ELF-1 (cell line): ENCODE measurements at regions not wholly inside any gene's neighbourhood (a gene's known extent, or its start where the extent isn't known, plus 50 kb on each side); places are given as distances from the start of the nearest gene placed in this dataset.
"Not testable (repeated sequence)": the region's sequence is repeated elsewhere in the genome, so short reads cannot be mapped to it uniquely, and the experiment has no call there.

Source experiments
- DNase-seq: peaks from one replicate; pipeline ENCODE4 v3.0.0-alpha.2; 2016; ENCODE audit warnings: low read depth, low spot score

DNA sequence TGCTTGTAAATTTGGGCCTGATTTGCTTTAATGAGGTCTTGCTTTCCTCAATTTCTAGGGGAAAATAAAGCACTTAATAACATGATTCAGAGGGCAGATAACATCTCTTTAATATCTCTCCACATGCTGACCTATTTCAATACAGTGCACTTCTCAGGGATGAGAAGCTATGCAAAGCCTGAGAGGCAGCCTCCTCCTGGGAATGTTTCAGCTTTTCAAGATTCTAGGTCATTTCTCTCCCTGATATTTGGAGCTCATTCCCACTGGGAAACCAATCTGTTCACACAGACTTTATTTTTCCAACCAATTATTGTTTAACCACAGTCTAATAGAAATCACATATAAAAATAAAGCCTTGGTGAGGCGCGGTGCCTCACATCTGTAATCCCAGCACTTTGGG is 67.0 kb upstream of the LSAMP start:
- no peak for DNase-seq

DNA sequence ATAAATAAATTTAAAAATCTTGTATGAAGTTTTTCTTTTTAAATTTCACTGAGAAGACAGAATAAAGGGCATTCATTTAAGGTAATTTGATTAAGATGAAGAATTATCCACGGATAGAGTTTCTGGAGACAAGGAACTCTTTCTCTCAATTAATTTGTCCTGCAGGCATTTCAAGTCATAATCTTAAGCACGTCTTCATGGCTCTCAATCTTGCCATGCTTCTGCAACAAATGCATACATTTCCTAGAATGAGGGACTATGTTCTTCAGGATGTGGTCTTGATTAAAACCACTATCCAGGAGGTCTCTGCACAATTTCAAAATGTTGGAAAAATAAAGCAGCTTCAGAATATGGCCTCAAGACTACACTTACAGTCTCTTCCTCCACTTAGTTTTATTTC is 67.6 kb upstream of the LSAMP start:
- DNase-seq: no peak

DNA sequence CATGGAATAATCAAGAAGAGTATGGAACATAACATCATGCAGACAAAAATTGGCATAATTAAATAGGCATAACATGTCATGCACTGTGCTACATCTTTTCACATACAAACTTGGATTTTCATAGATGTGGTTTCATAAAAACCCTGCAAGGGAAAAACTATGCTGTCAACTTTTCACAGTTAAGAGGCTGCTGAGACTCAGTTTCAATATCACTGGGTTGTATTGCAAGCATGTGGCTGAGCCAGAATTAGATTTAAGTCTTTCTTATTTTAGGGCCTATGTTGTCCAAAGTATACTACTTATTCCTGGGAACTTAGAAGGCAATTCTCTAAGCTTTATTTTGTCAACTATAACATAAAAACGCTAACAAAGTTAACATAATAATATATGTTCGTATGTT is 70.7 kb upstream of the LSAMP start:
- no peak for DNase-seq

DNA sequence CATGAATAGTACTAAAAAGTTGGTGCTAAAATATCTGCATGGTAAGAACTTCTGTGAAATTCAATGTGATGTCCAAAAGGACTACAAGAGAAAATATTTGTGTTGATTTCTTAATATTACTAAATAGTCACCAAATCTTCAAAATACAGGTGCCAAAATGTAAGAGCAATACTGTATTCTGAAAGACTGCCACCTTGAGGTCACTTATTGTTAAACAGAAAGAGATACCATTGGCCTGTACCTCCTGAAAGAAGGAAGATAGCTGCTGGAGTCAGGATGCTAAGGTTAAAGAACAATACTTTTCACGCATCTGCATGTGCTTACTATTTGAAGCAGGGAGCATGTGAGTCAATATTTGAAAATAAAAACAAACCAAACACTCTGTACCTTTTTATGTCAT is 72.0 kb upstream of the LSAMP start:
- no peak for DNase-seq

- DNase-seq: not testable (repeated sequence)
These were observed 73.8 kb upstream of the LSAMP start for GRCh38 chr3:116519101-116519500.

GRCh38 chr3:116519823-116520222 is 74.5 kb upstream of the LSAMP start:
- not testable (repeated sequence) for DNase-seq

- DNase-seq: no peak
These were observed 79.3 kb upstream of the LSAMP start for GRCh38 chr3:116524453-116525210.

DNA sequence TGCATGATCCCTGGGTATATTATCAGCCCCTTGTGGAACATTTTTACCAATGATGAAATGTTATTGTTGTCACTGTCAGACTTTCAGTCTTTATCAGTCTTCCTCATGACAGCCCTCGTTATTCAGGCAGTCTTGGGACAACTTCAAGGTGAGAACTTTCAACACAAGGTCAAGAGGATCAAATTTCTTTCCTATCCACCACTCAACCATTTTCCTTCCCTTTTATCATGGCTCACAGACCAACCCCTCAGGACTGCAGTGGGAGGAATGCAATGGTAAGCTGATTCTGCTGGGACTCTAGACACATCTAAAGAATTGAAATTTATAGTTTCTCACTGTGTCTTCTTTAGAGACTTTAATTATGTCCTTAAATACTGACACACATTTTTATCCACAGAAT is 107.0 kb upstream of the LSAMP start:
- DNase-seq: no peak

- DNase-seq: no peak
These were observed 108.1 kb upstream of the LSAMP start for GRCh38 chr3:116553355-116553754.

GRCh38 chr3:116561529-116561928 is 116.2 kb upstream of the LSAMP start:
- no peak for DNase-seq

- DNase-seq: no peak
These were observed 118.1 kb upstream of the LSAMP start for GRCh38 chr3:116563351-116563750.

- no peak for DNase-seq
These were observed 121.2 kb upstream of the LSAMP start for GRCh38 chr3:116566478-116566960.

DNA sequence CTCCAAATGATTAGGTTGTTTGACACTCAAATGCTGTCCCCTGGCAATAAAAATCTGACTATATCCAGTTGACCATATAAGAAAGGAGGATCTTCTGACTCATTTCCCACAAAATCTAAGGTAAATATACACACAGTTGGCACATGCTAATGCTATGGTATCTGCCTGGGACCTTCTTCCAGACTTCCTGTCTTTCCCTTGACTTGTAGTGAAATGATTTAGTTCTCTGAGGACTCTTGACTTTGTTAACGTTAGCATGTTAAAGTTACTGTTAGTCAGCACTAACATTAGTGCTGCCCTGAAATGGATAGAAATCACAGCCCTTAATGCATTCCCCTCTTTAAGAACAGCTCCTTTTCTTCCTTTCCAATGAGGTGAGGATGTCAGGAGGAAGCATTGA is 124.3 kb upstream of the LSAMP start:
- no peak for DNase-seq

- no peak for DNase-seq
These were observed 129.7 kb upstream of the TUSC7 start for GRCh38 chr3:116579840-116580239.

DNA sequence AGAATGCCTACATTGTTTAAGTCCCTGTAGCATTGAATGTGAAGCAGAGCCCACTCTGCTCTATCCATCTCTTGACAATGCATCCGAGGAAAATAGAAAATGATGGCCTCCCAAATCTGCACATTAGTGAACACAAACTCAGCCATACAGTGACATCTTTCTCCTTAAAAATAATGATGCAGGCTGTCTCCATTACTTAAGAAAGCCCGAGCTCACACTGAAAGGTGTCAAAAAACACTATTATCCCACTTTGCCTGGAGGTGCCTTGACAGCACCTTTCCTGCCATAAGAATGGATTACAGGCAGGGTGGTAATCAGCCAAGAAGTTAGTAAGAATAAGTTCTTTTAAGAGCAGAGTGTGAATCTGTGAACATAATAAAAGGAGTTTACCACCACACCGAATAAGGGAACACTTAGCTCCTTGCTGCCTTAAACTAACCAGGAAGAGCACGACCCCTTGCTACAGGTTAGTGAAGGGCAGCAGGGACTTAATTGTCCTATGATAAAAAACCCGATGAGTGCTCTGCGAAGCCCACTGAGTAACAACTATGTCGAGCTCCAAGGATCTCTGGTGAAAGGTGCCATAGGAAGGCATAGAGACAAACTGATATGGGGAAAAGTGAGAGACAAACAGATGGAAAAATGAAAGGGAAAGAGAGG is 123.2 kb upstream of the TUSC7 start:
- no peak for DNase-seq

GRCh38 chr3:116591236-116591635 is 118.3 kb upstream of the TUSC7 start:
- no peak for DNase-seq

- no peak for DNase-seq
These were observed 108.4 kb upstream of the TUSC7 start for GRCh38 chr3:116601206-116601605.

DNA sequence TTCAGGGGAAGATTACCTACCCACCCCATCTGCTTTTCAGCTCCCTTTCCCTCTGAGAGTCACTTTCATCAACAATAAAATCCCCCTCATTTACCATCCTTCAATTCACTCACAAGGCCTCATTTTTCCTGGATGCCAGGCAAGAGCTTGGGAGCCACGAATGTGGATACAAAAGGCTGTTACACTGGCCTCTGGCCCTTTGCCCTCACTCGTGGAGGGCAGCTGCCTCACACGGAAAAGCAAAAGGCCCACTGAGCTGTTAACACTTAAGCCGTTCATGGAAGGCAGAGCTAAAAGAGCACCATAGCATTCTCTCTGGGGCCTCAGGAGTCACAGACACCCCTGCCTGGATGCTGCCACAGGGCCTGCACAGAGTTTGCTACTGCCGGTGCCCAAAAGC is 102.4 kb upstream of the TUSC7 start:
- DNase-seq: no peak

DNA sequence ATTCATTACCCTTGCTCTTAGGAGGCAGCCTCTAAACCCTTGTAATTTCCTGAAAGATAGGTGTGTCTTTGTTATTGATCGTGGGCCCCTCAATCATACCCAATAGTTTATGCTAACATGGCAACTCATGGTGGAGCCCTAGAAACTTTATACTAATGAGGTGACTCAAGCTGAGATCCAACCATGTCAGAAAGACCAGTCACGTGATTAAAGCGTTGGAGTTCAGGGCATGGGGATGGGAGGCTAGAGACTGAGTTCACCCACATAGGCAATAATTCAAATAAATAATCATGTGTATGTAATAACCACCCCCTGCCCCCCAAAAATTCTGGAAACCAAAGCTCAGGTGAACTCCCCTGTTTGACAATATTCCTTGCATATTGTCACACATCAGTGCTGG is 99.5 kb upstream of the TUSC7 start:
- DNase-seq: no peak

DNA sequence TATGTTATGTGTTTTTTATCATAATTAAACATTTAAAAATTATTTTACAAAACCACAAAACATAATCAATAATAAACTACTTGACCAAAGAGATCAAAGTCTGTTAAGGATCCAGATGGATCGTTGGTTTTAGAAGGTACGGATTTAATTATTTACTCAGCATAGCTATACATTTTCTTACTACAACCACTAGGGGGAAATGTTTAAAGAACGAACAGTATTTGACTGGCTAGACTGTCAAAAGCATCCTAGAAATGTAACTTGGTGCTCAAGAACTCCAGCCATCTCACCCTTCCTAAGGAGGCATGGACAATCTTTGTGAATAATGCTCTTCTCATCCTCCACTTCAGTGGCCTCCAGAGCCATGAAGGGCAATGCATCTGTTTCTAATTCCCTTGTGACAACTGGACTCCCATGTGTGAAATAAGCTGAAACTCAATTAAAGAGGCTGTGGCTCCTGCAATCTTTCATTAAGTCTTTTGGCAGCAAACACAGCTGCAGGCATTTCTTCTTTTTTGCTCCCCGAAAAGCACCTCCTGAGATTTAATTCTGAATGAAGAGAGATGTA is 94.7 kb upstream of the TUSC7 start:
- peak; percentile 3 for DNase-seq

- DNase-seq: no peak
These were observed 91.4 kb upstream of the TUSC7 start for GRCh38 chr3:116618138-116618537.

DNA sequence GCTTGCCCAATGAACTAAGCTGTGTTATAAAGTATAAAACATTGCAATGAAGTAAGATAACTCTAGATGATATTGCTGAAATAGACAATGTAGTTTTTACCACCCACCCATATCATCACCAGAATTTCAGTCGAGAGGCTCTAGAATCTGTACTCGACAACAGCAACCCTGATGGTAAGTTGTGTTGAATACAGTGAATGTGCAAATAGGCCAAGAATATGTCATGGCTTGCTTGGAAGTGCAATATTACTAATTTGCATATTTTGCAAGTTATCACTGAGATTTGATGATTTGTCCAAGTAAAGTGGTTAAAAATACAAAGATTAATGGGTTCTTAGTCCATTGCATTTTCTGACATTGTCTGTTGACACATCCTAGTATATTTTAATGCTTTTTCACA is 90.6 kb upstream of the TUSC7 start:
- no peak for DNase-seq

DNA sequence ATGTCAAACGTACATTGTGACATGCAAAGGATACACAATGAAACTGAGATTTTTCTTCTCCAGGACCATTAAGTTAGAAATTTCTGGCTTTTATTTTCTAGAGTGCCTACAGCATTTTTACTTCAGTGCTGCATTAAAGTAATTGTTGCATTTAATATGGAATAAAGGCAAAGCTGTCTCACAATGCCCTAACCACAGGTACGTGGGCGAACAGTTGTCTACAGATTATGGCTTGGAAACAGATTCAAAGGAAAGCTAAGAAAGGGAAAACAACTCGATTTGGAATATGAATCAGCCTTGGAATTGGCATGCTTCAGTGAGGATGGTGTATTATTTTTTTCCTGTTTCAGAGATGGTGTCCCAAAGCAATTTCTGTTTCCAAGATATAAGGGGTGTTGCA is 79.1 kb upstream of the TUSC7 start:
- DNase-seq: no peak
